ENCODE measurements at regions not wholly inside any gene's neighbourhood (a gene's known extent, or its start where the extent isn't known, plus 50 kb on each side); places are given as distances from the start of the nearest gene placed in this dataset.

- DNase-seq (no peak), ATAC-seq (no peak)
- no peaks in the 10 kb centered on the region for H3K27me3 ChIP-seq
- no peak overlapping the region for H3K27ac ChIP-seq
- no peaks in the 10 kb centered on the region for H3K4me1 ChIP-seq
- H3K36me3 ChIP-seq: no peaks in the 10 kb centered on the region
- no peak for TF ChIP-seq CTCF (IDR thresholded peaks at IDR 0.05)
- H3K9me3 ChIP-seq: peaks cover 0 to 14% (median 0%) of the 10 kb centered on the region in 11 donors
- H3K4me3 ChIP-seq: no peak overlapping the region
- intact Hi-C loops (cut with DNase I): no loop called here
- WGBS, 2 donors: 79 to 87% methylated on average over 5 of the region's 5 CpGs
Measured at GRCh38 chr2:186220409-186220808, 265.7 kb upstream of the ZC3H15 start.

- WGBS, 2 donors: 84 to 88% methylated on average over 1 of the region's 1 CpG
- DNase-seq (no peak), ATAC-seq (no peak)
- Histone ChIP-seq H3K4me1 (no peaks in the 10 kb centered on the region), H3K36me3 (peaks cover 0 to 9% (median 0%) of the 10 kb centered on the region in 9 donors), H3K4me3 (no peak overlapping the region), H3K9me3 (peaks cover 0 to 88% (median 45%) of the 10 kb centered on the region in 11 donors), H3K27ac (no peak overlapping the region), H3K27me3 (no peaks in the 10 kb centered on the region)
- intact Hi-C loops (cut with DNase I): no loop called here
- no peak for TF ChIP-seq CTCF (IDR thresholded peaks at IDR 0.05)
Measured at GRCh38 chr2:186229265-186229664, 256.8 kb upstream of the ZC3H15 start.

GRCh38 chr2:186241874-186242273, 244.2 kb upstream of the ZC3H15 start:
- intact Hi-C loops (cut with DNase I): no loop called here
- H3K4me3 ChIP-seq: no peak overlapping the region
- no peak for TF ChIP-seq CTCF (IDR thresholded peaks at IDR 0.05)

GRCh38 chr2:186254759-186255158, 231.3 kb upstream of the ZC3H15 start:
- Histone ChIP-seq H3K27me3 (no peaks in the 10 kb centered on the region), H3K4me3 (no peak overlapping the region), H3K9me3 (peaks cover 0 to 14% (median 0%) of the 10 kb centered on the region in 11 donors), H3K27ac (no peak overlapping the region), H3K36me3 (no peaks in the 10 kb centered on the region), H3K4me1 (peaks cover 0 to 3% (median 0%) of the 10 kb centered on the region in 9 donors)
- intact Hi-C loops (cut with DNase I): loop anchor here in 2 of 10 donors (10.0 kb wide), 2 partner anchors 650 to 960 kb away; no protein-coding TSS in a partner anchor
- 84 to 85% methylated on average over 2 of the region's 2 CpGs for WGBS, 2 donors
- TF ChIP-seq CTCF (IDR thresholded peaks at IDR 0.05): no peak
- DNase-seq: no peak
- ATAC-seq: no peak

More at GRCh38 chr2:186241874-186242273, 244.2 kb upstream of the ZC3H15 start:
- no peaks in the 10 kb centered on the region for H3K27me3 ChIP-seq
- DNase-seq (no peak), ATAC-seq (no peak)
- 95 to 98% methylated on average over 4 of the region's 4 CpGs for WGBS, 2 donors
- no peaks in the 10 kb centered on the region for H3K4me1 ChIP-seq
- no peaks in the 10 kb centered on the region for H3K36me3 ChIP-seq
- H3K9me3 ChIP-seq: peaks cover 0 to 4% (median 0%) of the 10 kb centered on the region in 11 donors
- no peak overlapping the region for H3K27ac ChIP-seq
